Skin epidermis (tissue), 12 donors: ENCODE measurements at regions not wholly inside any gene's neighbourhood (a gene's known extent, or its start where the extent isn't known, plus 50 kb on each side); places are given as distances from the start of the nearest gene placed in this dataset.

Experiments used
- H3K27ac ChIP-seq, 21 experiments: fragments of 200-600 bp; sonication (generic) in 11 of 21; one replicate each; pipeline ENCODE4 v1.5.0; 2020; ENCODE audit warnings: mild to moderate bottlenecking in 3 of 21, inconsistent platforms in 2 of 21, moderate library complexity in 2 of 21
- H3K4me3 ChIP-seq, 7 experiments: fragments of 200-600 bp; sonication (generic) in 2 of 7; one replicate each; pipeline ENCODE4 v1.5.0; 2020; ENCODE audit warnings: inconsistent platforms in 2 of 7, mild to moderate bottlenecking in 2 of 7, moderate library complexity in 1 of 7

- no peak overlapping the region for H3K4me3 ChIP-seq
- no peak overlapping the region for H3K27ac ChIP-seq
These were observed 390.3 kb upstream of the CELF2 start for GRCh38 chr10:10627414-10627813.

GRCh38 chr10:10629512-10629911 lies 388.2 kb upstream of the CELF2 start:
- Histone ChIP-seq H3K4me3 (no peak overlapping the region), H3K27ac (no peak overlapping the region)

GRCh38 chr10:10630281-10630680 lies 387.4 kb upstream of the CELF2 start:
- no peak overlapping the region for H3K4me3 ChIP-seq
- H3K27ac ChIP-seq, result no peak overlapping the region

- no peak overlapping the region for H3K4me3 ChIP-seq
- no peak overlapping the region for H3K27ac ChIP-seq
These were observed 386.9 kb upstream of the CELF2 start for GRCh38 chr10:10630782-10631181.

GRCh38 chr10:10642189-10642588 lies 375.5 kb upstream of the CELF2 start:
- no peak overlapping the region for H3K27ac ChIP-seq
- H3K4me3 ChIP-seq, result no peak overlapping the region

- no peak overlapping the region for H3K4me3 ChIP-seq
- no peak overlapping the region for H3K27ac ChIP-seq
These were observed 374.9 kb upstream of the CELF2 start for GRCh38 chr10:10642751-10643150.

- no peak overlapping the region for H3K27ac ChIP-seq
These were observed 373.5 kb upstream of the CELF2 start for GRCh38 chr10:10644008-10644646.

GRCh38 chr10:10644676-10645385 lies 372.8 kb upstream of the CELF2 start:
- Histone ChIP-seq H3K27ac (no peak overlapping the region), H3K4me3 (no peak overlapping the region)

More at GRCh38 chr10:10644008-10644646, 373.5 kb upstream of the CELF2 start:
- H3K4me3 ChIP-seq, result no peak overlapping the region

- no peak overlapping the region for H3K4me3 ChIP-seq
- no peak overlapping the region for H3K27ac ChIP-seq
These were observed 370.3 kb upstream of the CELF2 start for GRCh38 chr10:10647331-10647730.

GRCh38 chr10:10657139-10657760 lies 360.4 kb upstream of the CELF2 start:
- H3K4me3 ChIP-seq, result no peak overlapping the region
- H3K27ac ChIP-seq, result no peak overlapping the region

- no peak overlapping the region for H3K27ac ChIP-seq
These were observed 359.4 kb upstream of the CELF2 start for GRCh38 chr10:10658172-10658785.

GRCh38 chr10:10660054-10660453 lies 357.6 kb upstream of the CELF2 start:
- H3K27ac ChIP-seq, result no peak overlapping the region
- no peak overlapping the region for H3K4me3 ChIP-seq

More at GRCh38 chr10:10658172-10658785, 359.4 kb upstream of the CELF2 start:
- H3K4me3 ChIP-seq, result no peak overlapping the region

GRCh38 chr10:10661176-10661575 lies 356.5 kb upstream of the CELF2 start:
- no peak overlapping the region for H3K4me3 ChIP-seq

GRCh38 chr10:10662716-10663408 lies 354.8 kb upstream of the CELF2 start:
- no peak overlapping the region for H3K4me3 ChIP-seq
- peak overlapping the region in 2 of 21 experiments; percentile 25 to 49 for H3K27ac ChIP-seq

More at GRCh38 chr10:10661176-10661575, 356.5 kb upstream of the CELF2 start:
- no peak overlapping the region for H3K27ac ChIP-seq

GRCh38 chr10:10663622-10664021 lies 354.1 kb upstream of the CELF2 start:
- no peak overlapping the region for H3K4me3 ChIP-seq
- no peak overlapping the region for H3K27ac ChIP-seq

GRCh38 chr10:10665750-10666149 lies 351.9 kb upstream of the CELF2 start:
- Histone ChIP-seq H3K27ac (no peak overlapping the region), H3K4me3 (no peak overlapping the region)

- H3K4me3 ChIP-seq, result no peak overlapping the region
- H3K27ac ChIP-seq, result no peak overlapping the region
These were observed 350.2 kb upstream of the CELF2 start for GRCh38 chr10:10667466-10667865.

GRCh38 chr10:10676972-10677371 lies 340.7 kb upstream of the CELF2 start:
- H3K27ac ChIP-seq, result no peak overlapping the region
- H3K4me3 ChIP-seq, result no peak overlapping the region

- H3K4me3 ChIP-seq, result no peak overlapping the region
- H3K27ac ChIP-seq, result no peak overlapping the region
These were observed 340.2 kb upstream of the CELF2 start for GRCh38 chr10:10677479-10677878.

- H3K4me3 ChIP-seq, result no peak overlapping the region
- no peak overlapping the region for H3K27ac ChIP-seq
These were observed 337.2 kb upstream of the CELF2 start for GRCh38 chr10:10680496-10680895.
